NCI-H446 treated with DMSO at 0.1 percent for 48 hours (cell line): ENCODE measurements at regions not wholly inside any gene's neighbourhood (a gene's known extent, or its start where the extent isn't known, plus 50 kb on each side); places are given as distances from the start of the nearest gene placed in this dataset.

ENCODE experiments used
- DNase-seq: peaks from one replicate; lab custom pipeline; 2025; lab: John Stamatoyannopoulos, UW

DNA sequence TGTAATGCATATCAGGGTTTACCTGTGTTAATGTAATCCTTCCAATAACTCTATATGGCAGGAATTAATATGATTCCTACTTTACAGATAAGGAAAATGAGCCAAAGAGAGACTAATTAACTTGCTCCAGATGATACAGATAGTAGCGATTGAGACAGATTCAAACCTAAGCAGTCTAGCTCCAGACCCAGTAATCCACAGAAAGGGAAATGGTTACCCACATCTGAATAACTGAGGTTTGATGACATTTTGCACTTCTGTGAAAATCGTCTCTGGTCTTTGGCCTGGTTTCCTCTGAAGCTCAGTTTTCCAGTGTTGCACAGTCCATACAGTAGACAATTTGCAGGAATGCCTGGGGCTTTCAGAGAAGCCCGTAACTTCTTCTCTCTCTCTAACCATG lies 177.1 kb upstream of the UMPS start:
- no peak for DNase-seq

DNA sequence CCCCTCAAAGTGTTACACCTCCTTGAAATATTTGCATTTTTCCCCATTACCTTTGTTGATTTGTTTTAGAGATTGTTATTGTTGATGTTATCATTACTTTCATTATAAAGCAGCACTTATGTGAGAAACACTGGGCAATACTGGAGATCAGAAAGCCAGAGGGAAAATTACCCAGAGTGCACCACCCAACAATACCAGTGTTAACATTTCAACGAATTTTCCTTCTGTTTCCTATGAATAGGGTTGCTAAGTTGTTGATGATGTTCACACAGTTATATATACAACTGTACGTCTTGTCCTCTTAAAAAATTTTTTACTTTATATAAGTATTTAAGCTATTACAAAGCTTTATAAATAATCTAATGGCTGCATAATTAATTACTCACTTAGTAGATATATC lies 173.6 kb upstream of the UMPS start:
- no peak for DNase-seq

DNA sequence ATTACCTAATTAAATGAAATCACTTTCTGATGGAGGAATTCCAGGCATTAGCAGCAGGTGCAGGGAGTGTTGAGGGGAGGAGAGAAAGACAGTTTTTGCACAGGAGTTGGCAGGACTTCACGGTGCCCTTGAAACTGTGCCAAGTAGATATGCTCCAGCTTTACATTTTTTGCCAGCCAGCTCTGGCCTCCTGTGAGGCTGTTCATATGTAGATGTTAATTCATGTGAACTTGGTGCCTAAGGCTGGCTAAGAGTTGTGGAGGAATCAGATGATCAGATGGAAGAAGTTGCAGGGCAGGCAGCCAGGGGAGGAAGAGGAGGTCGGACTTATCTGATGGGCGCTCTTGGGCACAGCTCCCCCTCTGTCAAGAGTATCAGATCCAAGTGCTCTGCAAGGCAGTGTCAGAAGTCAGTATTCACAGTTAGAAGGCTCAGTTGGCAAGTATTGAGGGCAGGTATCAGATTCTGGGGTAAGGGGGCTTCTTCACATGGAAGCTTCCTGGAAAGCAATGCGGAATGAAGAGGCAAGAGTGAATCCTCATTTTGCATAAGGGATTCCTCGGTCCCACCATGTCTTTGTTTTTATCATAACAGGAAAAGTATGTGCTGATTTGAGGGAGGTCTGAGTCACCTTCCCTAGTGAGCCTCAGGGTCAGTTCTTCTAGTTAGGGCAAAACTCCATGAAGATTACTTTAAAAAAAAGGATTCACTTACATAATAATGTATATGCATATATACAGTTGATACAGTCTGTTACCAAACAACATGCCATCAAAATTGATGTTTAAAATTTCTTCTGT lies 172.6 kb upstream of the UMPS start:
- DNase-seq, result peak; percentile 90

DNA sequence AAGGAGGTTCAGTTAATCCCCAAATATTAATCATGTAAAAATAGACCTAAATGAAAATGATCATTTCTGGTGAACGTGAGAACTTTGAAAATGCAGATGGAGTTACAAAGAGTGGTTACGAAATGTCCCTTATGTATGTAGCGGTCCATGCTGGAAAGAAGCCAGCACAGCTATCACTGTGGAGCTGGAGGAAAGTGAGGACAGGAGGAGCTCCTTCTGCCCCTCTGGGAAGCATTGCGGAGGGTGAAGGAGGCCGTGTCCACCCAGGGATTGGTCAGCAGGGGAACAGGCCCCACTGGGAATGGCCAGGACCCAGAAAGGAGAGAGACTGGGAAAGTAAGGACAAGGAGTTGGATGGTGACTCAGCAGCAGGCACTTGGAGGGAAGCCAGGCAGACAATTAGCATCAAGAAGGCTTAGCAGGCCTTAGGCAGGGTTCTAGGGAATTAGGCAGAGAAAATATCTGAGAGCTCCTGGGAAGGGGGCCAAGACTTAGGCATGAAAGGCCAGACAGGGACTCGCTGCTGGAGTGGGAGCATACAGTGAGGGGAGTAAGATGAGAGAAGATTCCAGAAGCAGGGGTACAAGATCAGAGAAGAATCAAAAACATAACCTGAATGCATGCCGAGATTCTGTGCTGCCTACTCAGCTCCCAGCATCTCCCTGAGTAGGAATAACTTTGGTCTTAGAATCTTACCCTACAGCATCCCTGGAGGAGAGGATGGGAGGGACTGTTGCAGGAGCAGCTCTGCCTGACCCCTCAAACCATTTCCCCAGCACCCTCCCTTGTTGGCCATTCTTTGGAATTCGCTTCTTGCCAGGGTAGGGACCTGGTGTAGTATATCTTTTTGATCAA lies 171.0 kb upstream of the UMPS start:
- DNase-seq, result peak; percentile 95

DNA sequence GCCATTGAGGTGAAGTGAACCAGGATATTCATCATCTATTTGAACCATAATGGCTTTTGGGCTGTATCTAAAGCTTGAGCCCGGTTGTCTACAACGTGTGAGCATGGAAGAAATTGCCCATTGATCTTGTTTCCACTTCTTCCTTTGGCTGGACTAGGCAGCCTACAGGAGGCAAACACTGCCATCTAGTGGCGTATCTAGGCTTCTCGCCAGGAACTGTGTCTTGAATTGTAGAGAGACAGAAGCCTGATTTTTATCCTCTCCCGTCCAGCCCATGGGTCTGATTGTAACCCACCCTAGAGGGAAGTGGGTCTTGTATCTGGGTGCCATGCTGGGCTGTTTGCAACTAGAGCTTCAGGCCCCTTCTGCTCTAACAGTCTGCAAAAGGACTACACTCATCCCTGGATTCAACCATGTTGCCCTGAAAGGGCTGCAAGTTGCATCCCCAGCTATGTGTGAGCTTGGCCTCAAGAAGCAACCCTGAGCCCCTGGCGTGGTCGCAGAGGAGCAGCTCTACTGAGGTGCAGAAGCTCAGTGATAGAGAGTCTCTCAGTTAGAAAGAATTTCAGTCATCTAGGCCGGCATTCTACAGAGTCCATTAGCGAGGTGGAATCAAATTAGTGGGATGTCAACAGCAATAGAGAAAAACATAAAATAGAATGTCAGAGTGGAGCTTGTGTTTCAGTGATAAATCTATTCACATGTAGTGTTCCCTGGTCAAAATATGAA lies 170.2 kb upstream of the UMPS start:
- peak; percentile 66 for DNase-seq

DNA sequence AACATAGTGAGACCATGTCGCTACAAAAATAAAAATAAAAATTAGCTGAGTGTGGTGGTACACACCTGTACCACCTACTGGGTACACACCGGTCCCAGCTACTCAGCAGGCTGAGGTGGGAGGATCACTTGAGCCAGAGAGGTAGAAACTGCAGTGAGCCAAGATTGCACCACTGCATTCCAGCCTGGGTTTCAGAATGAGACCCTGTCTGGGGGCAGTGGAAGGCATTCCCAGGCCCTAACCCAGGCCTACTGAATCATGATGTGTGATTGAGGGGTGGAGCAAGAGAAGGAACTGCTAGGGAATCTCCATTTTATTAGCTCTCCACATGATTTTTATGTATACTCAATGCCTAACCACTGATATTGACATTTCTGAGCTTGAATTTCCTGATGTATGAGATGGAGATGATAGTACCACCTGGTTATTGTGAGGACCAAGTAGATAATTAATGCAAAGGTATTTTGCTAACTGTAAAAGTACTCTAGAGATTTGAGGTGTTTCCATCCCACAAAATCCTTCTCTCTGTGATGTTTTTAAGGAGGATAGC lies 169.5 kb upstream of the UMPS start:
- DNase-seq, result no peak

DNA sequence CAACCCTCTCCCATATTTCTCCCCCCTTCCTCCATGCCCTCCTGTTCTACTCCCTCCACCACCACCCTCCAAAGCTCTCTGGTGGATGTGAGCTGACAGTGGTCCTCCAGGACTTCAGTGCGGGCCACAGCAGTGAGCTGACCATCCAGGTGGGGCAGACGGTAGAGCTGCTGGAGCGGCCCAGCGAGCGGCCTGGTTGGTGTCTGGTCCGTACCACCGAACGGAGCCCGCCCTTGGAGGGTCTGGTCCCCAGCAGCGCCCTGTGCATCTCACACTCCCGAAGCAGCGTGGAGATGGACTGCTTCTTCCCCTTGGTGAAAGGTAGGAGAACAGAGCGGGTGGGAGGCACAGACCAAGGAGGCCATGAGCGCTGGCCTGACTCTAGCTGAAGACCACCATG lies 167.5 kb upstream of the UMPS start:
- no peak for DNase-seq

DNA sequence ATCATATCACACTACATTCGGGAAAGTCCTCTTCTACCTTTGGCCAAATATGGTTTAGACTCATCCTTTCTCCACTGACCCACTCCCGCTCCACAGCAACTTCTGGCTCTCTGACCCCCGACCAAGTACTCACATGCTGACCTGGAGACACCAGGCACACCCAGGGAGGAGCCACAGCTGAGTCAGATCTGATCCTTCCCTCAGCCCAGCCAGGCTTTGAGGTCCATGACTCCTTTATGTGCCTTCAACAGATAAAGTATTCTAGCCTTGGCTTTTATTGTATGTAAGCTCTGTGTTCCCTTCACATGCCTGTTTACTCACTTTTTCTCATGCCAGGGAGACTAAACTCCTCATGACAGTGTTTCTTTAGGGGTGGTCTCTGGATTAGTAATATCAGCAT lies 166.9 kb upstream of the UMPS start:
- DNase-seq, result no peak

DNA sequence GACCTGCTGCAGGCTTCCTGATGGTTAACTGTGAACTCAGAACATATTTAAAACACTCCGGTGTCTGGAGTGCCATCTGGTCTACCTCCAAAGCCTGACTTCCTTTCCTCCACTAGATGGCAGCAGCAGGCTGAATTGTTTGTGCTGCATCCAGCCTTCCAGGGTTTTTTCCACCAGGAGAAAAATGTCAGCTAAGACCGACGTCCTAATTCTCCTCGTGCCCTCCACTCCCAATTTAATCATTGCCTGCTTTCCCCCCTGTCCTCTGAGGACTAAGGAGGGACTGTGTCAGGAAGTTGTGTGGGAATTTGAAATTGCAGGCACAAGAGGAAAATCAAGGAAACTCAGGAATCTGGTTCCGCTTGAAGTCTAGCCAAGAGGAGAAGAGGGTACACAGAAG lies 165.2 kb upstream of the UMPS start:
- DNase-seq, result peak; percentile 42

DNA sequence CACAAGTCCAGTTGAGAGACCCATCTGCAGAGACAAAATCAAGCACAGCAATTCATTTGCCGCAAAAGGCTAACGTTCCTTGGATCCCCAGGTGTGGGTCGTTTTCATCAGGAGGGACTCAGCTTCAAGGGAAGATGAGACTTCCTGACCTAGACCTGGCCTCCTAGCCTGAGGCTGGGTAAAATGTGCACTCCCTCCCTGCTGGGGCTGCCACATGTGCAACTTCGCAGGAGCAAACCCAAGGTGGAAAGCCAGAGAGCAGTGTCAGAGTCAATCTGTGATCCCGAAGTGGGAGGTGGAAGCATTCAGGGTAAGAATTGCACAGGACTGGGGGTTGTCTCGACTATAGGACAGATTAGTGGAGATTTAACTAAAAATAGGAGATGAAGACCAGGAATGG lies 164.7 kb upstream of the UMPS start:
- no peak for DNase-seq

DNA sequence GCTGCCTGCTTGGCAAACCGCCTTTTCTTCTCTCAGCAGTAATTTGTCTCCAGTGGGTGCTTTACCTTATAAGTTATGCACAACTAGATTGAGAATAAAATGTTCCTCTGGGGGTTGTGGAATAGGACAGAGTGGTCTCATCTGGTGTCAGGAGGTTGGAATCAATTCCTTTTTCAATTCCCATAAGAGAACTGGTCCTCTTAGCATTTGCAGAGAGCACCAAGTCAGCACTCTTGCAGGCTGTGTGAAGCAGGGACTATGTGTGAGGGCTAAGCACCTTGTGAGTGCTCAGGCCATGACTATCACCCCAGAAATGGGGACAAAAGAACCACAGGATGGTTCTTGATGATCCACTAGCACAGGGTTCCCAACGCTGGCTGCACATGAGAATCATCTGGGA lies 163.6 kb upstream of the UMPS start:
- no peak for DNase-seq

DNA sequence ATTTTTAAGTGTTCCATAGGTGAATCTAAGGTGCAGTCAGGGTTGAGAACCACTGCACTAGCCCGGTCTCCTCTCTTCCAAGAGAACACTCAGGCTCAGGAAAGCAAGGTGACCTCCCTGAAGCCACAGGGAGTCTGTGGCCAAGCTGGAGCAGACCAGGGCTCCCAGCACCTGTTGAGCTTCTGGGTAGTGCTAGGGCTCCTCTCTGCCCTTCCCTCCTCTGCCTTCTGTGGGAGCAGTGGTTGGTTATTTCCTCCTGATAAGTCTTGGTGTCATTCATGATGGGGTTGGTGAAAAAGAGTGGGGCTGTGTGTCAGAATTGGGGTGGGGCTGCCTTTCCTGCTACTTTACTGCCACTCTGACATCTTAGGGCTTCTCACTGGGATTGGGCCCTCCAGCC lies 163.1 kb upstream of the UMPS start:
- DNase-seq, result no peak

DNA sequence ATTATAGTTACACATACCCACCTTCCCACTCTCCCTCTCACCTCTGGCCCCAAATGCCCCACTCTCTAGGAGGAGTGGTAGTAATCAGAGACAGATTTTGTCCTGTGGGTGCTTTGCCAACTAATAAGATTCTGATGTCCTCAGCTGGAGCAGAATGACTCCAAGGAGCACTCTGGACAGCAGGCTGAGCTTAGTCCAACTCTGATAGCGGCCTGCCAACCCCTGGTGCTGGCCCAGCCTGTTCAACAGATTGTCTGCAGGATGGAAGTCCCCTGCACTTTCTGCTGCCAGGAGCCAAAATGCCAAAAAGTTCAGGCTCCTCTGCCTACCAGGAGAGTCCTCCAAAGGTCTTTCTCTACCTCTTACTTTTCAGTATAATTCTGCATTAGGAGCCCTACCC lies 160.5 kb upstream of the UMPS start:
- DNase-seq, result peak; percentile 21

DNA sequence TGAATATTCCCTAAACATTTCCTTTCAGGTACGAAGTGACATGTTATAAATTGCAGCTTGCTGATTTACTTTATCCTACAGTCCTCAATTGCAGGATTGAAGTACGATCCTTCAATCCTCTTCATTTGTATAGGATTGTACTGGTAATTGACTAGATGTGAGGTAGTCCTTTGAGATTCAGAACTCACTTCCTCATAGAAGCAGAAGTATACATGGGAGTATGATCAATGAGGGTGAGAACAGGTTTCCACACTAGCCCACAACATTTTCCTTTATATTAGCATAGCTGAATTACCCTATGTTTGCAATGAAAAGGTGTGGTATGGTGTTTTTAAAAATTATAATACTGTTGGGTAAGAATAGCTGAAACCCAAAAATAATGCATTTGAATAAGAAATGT lies 160.0 kb upstream of the UMPS start:
- no peak for DNase-seq

DNA sequence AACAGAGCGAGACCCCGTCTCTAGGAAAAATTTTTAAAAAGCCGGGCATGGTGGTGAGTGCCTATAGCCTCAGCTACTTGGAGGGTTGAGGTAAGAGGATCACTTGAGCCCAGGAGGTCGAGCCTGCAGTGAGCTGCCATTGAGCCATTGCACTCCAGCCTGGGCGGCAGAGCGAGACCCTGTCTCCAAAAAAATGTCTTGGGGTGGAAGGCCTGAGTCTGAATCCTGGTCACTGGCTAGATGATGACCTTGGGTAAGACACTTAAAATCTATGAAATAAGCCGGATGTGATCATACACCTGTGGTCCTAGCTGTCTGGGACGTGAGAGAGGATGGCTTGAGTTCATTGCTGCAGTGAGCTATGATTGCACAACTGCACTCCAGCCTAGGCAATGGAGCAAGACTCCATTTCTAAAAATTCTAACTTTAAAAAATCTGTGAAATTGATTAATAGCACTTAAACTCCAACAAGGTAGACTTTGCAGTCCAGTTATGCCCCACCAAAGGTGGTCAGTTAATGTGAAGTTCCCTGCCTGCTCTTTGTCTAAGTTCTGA lies 157.3 kb upstream of the UMPS start:
- DNase-seq, result no peak

DNA sequence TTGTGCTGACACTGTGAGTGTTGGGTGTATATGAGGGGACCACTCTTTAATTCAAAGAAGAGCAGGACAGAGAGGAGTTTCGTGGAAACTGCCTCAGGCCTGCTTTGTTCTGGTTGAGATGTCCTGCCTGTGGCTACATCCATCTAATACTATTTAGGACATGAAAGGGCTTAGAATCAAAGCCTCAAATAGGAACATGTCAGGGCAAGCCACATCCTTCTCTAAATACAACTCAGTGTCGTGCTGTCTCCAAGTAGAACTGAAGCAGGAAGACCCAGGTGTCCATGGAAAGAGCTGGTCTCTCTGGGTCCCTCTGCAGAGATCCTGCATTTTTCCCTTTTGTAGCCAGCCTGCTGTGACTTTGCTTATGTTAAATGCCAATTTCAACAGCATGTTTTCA lies 156.2 kb upstream of the UMPS start:
- no peak for DNase-seq

DNA sequence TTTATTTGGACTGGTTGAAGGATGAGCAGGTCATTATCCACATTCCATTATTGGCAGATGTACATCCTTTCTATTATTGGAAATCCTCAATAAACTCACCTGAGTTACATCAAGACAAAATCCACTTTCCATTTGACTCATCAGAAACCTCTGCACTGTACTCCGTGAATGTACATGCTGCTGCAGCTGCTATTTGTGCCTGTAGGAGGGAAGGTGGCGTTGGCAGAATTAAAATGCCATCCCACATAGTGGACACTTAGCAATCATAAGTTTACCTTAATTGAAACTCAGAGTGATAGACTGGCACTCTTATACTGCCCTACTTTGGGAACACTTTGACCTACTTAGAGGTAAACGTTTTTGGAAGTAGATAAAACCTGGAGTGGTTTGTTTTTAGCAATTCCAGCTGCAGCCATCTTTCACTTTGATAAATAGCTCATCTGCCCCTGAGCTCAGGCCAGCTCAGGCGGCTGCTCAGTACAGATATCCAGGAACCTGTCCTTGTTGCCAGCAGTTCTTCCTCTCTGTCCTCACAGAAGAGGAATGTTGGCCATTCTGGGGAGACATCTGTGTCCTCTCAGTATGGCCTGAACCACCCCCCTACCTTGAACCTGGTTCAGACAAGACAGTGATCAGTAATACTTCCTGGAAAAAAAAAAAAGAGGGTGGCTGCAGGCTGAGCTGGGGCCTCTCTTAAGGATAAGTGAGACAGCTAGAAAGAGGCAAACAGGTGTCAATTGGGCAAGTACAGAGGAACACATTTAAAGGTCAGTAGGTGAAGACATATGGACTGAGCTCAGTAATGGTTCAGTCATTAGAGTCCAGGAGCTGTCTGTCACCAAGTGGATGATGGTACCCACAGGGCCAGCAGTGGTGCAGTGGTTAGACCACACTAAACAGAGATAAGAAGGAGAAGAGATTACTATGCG lies 153.4 kb upstream of the UMPS start:
- no peak for DNase-seq

DNA sequence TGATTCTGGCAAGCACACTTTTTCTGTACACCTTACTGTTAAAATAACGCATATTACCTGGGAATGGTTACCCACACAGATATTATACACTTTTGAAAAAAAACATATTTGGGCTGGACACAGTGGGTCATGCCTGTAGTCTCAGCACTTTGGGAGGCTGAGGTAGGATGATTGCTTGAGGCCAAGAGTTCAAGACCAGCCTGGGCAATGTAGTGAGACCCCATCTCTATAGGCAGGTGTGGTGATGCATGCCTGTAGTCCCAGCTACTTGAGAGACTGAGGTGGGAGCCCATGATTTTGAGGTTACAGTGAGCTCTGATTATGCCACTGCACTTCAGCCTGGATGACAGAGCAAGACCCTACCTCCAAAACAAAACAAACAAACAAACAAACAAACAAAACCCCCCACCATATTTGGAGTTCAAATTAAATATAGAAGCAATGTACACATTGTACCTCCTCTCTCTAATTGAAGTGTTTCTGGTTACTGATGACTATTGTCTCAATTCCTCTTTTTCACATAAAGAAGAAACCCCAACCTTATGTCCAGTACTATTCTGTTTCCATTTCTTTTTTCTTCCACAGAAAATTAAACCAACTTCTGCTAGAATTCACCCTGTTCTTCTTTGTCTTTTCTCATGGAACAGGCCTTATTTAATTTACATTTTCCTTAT lies 152.6 kb upstream of the UMPS start:
- DNase-seq, result no peak

DNA sequence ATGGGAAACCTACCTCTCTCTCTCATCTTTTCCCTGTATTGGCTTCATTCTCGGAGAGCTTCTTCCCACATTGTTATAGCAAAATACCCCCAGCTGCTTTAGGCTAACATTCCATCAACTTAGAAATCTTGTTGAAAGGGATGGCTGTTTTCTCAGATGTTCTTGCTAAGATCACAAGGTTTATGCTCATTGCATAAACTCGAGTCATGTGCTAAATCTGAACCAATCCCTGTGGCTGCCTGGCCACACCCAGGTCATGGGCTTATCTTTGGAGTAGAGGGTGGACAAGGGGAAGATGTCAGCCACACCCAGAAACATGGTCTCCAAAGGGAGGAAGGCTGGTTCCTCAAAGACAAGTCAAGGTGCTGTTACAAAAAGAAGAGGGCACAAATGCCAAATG lies 150.6 kb upstream of the UMPS start:
- DNase-seq, result no peak

DNA sequence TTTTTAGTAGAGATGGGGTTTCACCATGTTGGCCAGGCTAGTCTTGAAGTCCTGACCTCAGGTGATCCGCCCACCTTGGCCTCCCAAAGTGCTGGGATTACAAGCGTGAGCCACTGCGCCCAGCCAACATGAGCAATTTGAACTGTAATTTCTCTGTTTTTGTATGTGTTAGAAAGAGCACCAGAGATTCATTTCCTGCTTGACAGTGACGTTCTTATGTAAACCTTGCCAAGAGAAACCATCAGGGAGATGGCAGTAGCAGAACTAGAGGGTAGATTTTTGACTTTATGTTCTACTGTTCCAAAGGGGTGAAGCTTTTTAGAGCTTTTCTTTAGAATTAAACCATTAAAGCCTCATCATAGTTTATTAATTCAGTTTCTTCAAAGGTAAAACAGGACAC lies 148.1 kb upstream of the UMPS start:
- DNase-seq, result no peak
